HG02884 (cell line): ENCODE measurements at regions not wholly inside any gene's neighbourhood (a gene's known extent, or its start where the extent isn't known, plus 50 kb on each side); places are given as distances from the start of the nearest gene placed in this dataset.

Experiments used
- ATAC-seq: cut with Tn5 transposase; IDR thresholded peaks from one replicate; pipeline ENCODE4 v1.9.1; 2021; ENCODE audit warnings: mild to moderate bottlenecking, moderate library complexity; ENCODE audit not compliant: unreplicated experiment

GRCh38 chr12:31868965-31869364 lies 90.2 kb upstream of the RESF1 start:
- ATAC-seq = no peak

- ATAC-seq = no peak
Observed at GRCh38 chr12:31867292-31867691, 91.9 kb upstream of the RESF1 start.

DNA sequence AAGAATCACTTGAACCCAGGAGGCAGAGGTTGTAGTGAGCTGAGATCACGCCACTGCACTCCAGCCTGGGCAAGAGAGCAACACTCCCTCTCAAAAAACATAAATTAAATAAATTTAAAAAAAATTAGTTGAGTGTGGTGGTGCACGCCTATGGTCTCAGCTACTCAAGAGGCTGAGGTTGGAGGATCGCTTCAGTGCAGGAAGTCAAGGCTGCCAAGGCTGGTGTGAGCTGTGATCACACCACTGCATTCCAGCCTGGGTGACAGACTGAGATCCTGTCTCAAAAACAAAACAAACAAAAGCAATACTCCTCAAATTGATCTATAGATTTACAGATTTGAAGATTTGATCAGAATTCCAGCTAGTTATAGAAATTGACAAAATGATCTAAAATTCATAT lies 92.7 kb upstream of the RESF1 start:
- no peak for ATAC-seq

DNA sequence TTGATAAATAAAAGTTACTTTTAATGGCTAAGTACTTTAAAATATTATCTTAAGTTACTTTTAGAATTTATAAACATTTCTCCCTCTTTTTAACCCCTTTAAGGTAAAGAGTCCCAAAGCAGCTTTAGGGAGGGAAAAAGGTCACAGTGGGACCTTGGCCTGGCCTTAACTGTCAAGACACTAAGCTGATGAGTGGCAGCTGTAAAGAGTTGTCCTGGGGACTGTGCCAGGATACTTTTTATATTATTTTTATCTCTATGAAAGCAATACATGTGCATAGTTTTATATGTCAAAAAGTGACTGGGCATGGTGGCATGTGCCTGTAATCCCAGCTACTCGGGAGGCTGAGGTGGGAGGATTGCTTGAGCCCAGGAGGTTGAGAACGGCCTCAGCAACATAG lies 94.2 kb upstream of the RESF1 start:
- no peak for ATAC-seq

- ATAC-seq = no peak
Observed at GRCh38 chr12:31861360-31861759, 97.9 kb upstream of the RESF1 start.

- no peak for ATAC-seq
Observed at GRCh38 chr12:31860401-31860800, 98.8 kb upstream of the RESF1 start.

DNA sequence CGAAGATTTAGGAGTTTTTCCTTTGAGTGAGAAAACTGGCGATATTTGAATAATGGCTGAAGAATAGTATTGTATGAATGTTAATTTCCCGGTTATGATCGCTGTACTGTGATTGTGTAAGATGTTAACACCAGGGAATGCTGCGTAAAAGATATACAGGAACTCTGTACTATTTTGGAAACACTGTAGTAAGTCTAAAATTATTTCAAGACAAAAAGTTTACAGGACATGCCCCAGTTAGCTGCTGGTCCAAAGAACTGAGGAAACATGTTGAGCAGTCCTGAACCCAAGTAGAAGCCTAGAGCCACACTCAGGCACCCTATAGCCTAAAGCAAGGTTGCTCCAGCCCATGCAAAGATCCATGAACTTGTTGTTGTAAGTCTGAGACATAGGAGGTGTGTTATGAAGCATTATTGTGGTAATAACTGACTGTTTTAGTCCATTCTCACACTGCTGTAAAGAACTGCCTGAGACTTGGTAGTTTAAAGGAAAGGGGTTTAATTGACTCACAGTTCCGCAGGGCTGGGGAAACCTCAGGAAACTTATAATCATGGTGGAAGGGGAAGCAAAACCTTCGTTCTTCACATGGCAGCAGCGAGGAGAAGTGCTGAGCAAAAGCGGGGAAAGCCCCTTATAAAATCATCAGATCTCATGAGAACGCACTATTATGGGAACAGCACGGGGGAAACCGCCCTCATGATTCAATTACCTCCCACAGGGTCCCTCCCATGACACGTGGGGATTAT lies 99.8 kb upstream of the RESF1 start:
- peak; percentile 50 for ATAC-seq

- ATAC-seq = no peak
Observed at GRCh38 chr12:31855427-31855826, 103.8 kb upstream of the RESF1 start.

GRCh38 chr12:31853977-31854376 lies 105.2 kb upstream of the RESF1 start:
- ATAC-seq = no peak

DNA sequence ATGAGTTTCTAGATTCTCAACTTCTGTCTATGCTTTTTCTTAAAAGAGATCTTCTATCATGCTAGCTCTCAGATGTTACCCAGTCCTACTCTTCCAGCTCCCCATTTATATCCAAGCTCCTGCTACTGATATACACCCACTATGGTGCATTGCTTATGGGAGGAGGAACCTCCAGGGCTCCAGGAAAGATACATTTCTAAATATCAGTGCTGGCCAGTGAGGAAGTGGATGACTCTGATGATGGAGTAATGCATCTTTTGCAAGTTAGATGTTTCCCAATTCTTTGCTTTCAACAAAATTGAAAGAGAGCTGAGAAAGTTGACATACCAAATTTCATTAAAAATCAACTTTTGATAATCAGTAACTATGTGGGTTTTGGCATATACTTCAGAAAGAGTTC lies 105.7 kb upstream of the RESF1 start:
- ATAC-seq = no peak

DNA sequence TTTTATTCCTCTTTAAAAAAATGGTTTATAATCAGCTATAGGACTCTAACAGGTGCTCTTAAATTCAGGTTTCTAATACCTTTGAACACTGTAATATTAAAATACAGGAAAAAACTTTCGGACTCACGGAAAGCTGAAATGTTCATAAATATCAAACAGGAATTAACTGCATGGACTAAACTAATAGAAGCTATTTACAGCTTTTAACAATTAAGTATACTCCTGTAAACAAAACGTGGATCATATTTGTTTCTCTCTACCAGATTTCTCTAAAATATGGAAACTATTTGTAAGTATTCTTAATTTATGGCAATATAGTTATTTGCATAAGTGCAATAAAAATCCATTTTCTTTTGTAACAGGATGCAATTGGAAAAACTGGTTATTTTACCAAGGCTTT lies 108.9 kb upstream of the RESF1 start:
- ATAC-seq = no peak

- no peak for ATAC-seq
Observed at GRCh38 chr12:31849090-31849687, 110.0 kb upstream of the RESF1 start.

GRCh38 chr12:31846405-31846804 lies 112.8 kb upstream of the RESF1 start:
- ATAC-seq = no peak

DNA sequence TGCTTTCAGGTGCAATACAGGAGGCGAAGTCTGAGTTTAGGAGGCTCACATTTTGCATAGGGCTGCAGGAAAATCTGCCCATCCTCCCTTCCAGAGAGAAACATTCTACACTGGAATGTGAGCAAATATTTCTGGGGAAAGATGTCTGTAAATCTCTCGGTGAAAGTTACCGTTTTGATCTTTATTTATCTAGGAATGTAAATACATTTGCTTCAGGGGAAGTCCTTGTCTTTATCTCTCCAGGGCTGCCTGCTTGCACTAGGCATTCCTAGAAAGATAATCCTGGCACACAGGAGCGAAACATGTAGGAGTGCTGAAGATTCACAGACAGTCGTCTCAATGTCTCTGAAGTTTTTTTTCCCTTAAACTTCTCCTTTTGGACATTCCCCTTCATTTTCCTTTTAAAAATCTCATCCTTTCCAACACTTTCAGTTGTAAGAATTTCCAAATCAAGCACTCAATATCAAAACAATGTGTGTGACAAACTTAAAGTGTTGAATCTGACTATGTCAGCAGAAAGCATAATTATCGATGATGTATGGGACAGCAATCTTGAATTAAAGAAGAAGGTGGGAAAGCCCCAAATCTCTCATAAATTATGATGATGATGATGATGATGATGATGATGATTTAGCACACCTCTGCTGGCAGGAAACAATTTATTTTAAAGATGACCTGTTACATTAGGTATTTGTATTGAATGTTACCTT lies 113.4 kb upstream of the RESF1 start:
- no peak for ATAC-seq

DNA sequence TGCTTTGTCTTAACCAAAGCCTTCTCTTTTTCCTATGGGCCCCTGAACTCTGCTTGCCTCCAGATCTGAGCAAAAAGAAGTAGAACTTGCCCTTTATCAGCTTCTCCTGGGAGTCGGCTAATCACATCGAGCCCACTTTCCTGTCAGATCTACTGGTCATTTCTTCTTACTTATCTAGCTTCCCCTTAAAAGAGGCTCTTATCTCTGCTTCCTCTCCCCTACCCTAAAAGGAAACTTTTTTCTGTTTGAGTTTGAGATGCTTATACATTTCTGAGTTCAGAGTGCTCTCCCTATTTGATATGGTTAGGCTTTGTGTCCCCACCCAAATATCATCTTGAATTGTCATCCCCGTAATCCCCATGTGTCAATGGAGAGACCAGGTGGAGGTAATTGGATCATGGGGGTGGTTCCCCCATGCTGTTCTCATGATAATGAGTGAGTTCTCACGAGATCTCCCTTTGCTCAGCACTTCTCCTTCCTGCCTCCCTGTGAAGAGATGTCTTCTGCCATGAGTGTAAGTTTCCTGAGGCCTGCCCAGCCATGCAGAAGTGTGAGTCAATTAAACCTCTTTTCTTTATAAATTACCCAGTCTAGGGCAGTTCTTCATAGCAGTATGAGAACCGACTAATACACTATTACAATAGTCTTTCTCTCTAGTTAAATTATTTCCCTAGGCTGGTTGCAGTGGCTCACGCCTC lies 114.7 kb upstream of the AMN1 start:
- ATAC-seq = no peak

GRCh38 chr12:31837913-31838312 lies 109.1 kb upstream of the AMN1 start:
- no peak for ATAC-seq

GRCh38 chr12:31835276-31835882 lies 106.6 kb upstream of the AMN1 start:
- ATAC-seq = no peak

- no peak for ATAC-seq
Observed at GRCh38 chr12:31834150-31834549, 105.3 kb upstream of the AMN1 start.

GRCh38 chr12:31832740-31833729 lies 104.2 kb upstream of the AMN1 start:
- ATAC-seq = no peak

GRCh38 chr12:31828071-31828470 lies 99.2 kb upstream of the AMN1 start:
- ATAC-seq = no peak
